A549 (cell line): ENCODE measurements at regions not wholly inside any gene's neighbourhood (a gene's known extent, or its start where the extent isn't known, plus 50 kb on each side); places are given as distances from the start of the nearest gene placed in this dataset.

Experiments used
- ATAC-seq, 2 experiments: fragments of 200-7000 bp in 1 of 2; fragments of >200 bp in 1 of 2; cut with Nextera tagmentation in 1 of 2; cut with Tn5 transposase in 1 of 2; 3 replicates each; pipeline versions ENCODE4 v1.8.0 to v1.9.1; 2018 to 2020; ENCODE audit warnings: mild to moderate bottlenecking in 1 of 2, moderate library complexity in 1 of 2
- CTCF ChIA-PET: fragments of 300-600 bp; sonication (Branson Sonifier 250); formaldehyde crosslinking; extraction: SDS; loops from one replicate; lab custom pipeline; 2021; ENCODE audit warnings: antibody characterized with exemption, inconsistent platforms; lab: Yijun Ruan, JAX
- POLR2A ChIA-PET: fragments of 350-600 bp; formaldehyde crosslinking; extraction: SDS; loops from one replicate; lab custom pipeline; 2021; ENCODE audit warnings: antibody characterized with exemption, inconsistent platforms; lab: Yijun Ruan, JAX
- DNase-seq, 2 experiments: peaks; one replicate each; pipeline versions ENCODE4 v3.0.0 to v3.0.0-alpha.2; 2011 to 2016; ENCODE audit warnings: low read depth in 1 of 2, low spot score in 1 of 2
- FAIRE-seq: peaks from 2 replicates; lab custom pipeline; 2011; peaks lifted over from hg19 to GRCh38; lab: Jason Lieb, UNC
- H3K27ac ChIP-seq, 2 experiments: fragments of >200 bp; sonication (Bioruptor Twin); formaldehyde crosslinking; 3 replicates each; pipeline ENCODE4 v1.5.1; 2016 to 2017
- H3K4me1 ChIP-seq: fragments of >200 bp; sonication (Bioruptor Twin); formaldehyde crosslinking; 3 replicates; pipeline ENCODE4 v1.6.1; 2016
- H3K4me2 ChIP-seq: fragments of >200 bp; sonication (Bioruptor Twin); formaldehyde crosslinking; 3 replicates; pipeline ENCODE4 v1.6.1; 2016
- H3K4me3 ChIP-seq: fragments of >200 bp; sonication (Bioruptor Twin); formaldehyde crosslinking; 3 replicates; pipeline ENCODE4 v1.5.1; 2016
- H3K9me3 ChIP-seq: fragments of >200 bp; sonication (Bioruptor Twin); formaldehyde crosslinking; 3 replicates; pipeline ENCODE4 v1.6.1; 2016
- ATOH8 ChIP-seq: fragments of 250-450 bp; sonication (Bioruptor Pico); IDR thresholded peaks from 2 replicates; pipeline ENCODE4 v1.5.0; 2020; ENCODE audit warnings: low read depth, mild to moderate bottlenecking, moderate library complexity
- BHLHE40 ChIP-seq: IDR thresholded peaks from 2 replicates; pipeline ENCODE4 v1.6.1; 2012; ENCODE audit warnings: low read depth, low read length, inconsistent platforms
- CBX8 ChIP-seq: fragments of 200-600 bp; sonication (generic); IDR thresholded peaks from 2 replicates; pipeline ENCODE4 v1.6.1; 2016
- CEBPB ChIP-seq, 2 experiments: fragments of >200 bp in 1 of 2; sonication (Bioruptor Twin) in 1 of 2; formaldehyde crosslinking in 1 of 2; IDR thresholded peaks; 2 replicates each; pipeline ENCODE4 v1.6.1; 2012 to 2016
- CHD2 ChIP-seq: fragments of 150-350 bp; IDR thresholded peaks from 2 replicates; pipeline ENCODE4 v1.6.1; 2014; ENCODE audit warnings: low read length; ENCODE audit not compliant: partially characterized antibody
- EHF ChIP-seq: fragments of 250-450 bp; sonication (Bioruptor Pico); IDR thresholded peaks from 2 replicates; pipeline ENCODE4 v1.5.0; 2020; ENCODE audit warnings: mild to moderate bottlenecking
- EP300 ChIP-seq, 2 experiments: fragments of >200 bp; sonication (Bioruptor Twin); formaldehyde crosslinking; IDR thresholded peaks; 2 replicates in 1 of 2; 3 replicates in 1 of 2; pipeline ENCODE4 v1.6.1; 2016 to 2017
- ESRRA ChIP-seq: fragments of 150-350 bp; IDR thresholded peaks from 2 replicates; pipeline ENCODE4 v1.6.1; 2014; ENCODE audit warnings: mild to moderate bottlenecking, low read length, borderline replicate concordance
- FOSL2 ChIP-seq, 2 experiments: fragments of 450-650 bp in 1 of 2; fragments of >200 bp in 1 of 2; sonication (Bioruptor Twin) in 1 of 2; formaldehyde crosslinking; IDR thresholded peaks; 2 replicates each; pipeline versions ENCODE4 v1.5.0 to v1.6.1; 2016 to 2020; ENCODE audit warnings: mild to moderate bottlenecking in 1 of 2, moderate library complexity in 1 of 2
- GATA3 ChIP-seq: IDR thresholded peaks from 2 replicates; pipeline ENCODE4 v1.6.1; 2012; ENCODE audit warnings: borderline replicate concordance
- HEYL ChIP-seq: fragments of 250-450 bp; sonication (Bioruptor Pico); IDR thresholded peaks from 2 replicates; pipeline ENCODE4 v1.8.0; 2021; ENCODE audit warnings: mild to moderate bottlenecking, moderate library complexity
- HOXA7 ChIP-seq: fragments of 250-450 bp; sonication (Bioruptor Pico); IDR thresholded peaks from 2 replicates; pipeline ENCODE4 v1.5.0; 2020; ENCODE audit warnings: mild to moderate bottlenecking, moderate library complexity
- HOXB13 ChIP-seq: fragments of 250-450 bp; sonication (Bioruptor Pico); IDR thresholded peaks from 2 replicates; pipeline ENCODE4 v1.5.0; 2020; ENCODE audit warnings: low read depth, mild to moderate bottlenecking, moderate library complexity
- KDM5A ChIP-seq: fragments of 200-600 bp; sonication (generic); IDR thresholded peaks from 2 replicates; pipeline ENCODE4 v1.6.1; 2016; ENCODE audit warnings: antibody characterized with exemption, mild to moderate bottlenecking
- MYC ChIP-seq: IDR thresholded peaks from 2 replicates; pipeline ENCODE4 v1.6.1; 2012; ENCODE audit warnings: mild to moderate bottlenecking, inconsistent platforms, low read length, improper control_type of control experiment, borderline replicate concordance
- NPAS2 ChIP-seq: fragments of 250-450 bp; sonication (Bioruptor Pico); IDR thresholded peaks from 2 replicates; pipeline ENCODE4 v1.8.0; 2022; ENCODE audit warnings: mild to moderate bottlenecking, moderate library complexity, borderline replicate concordance
- NR3C1 ChIP-seq: fragments of >200 bp; sonication (Bioruptor Twin); formaldehyde crosslinking; IDR thresholded peaks from 3 replicates; pipeline ENCODE4 v1.6.1; 2017
- PHF8 ChIP-seq: fragments of 200-600 bp; sonication (generic); IDR thresholded peaks from 2 replicates; pipeline ENCODE4 v1.6.1; 2016; ENCODE audit warnings: low read depth, mild to moderate bottlenecking, antibody characterized with exemption, moderate library complexity, borderline replicate concordance
- POLR2A ChIP-seq: IDR thresholded peaks from 2 replicates; pipeline ENCODE4 v1.6.1; 2012; ENCODE audit warnings: mild to moderate bottlenecking, low read length
- POLR2AphosphoS2 ChIP-seq: conservative IDR thresholded peaks from 2 replicates; pipeline ENCODE4 v1.6.1; 2012; ENCODE audit warnings: low read length, improper control_type of control experiment, inconsistent platforms
- RAD21 ChIP-seq, 2 experiments: fragments of >200 bp in 1 of 2; sonication (Bioruptor Twin) in 1 of 2; formaldehyde crosslinking in 1 of 2; IDR thresholded peaks in 1 of 2; conservative IDR thresholded peaks in 1 of 2; 2 replicates in 1 of 2; 3 replicates in 1 of 2; pipeline ENCODE4 v1.6.1; 2012 to 2018; ENCODE audit warnings: inconsistent platforms in 1 of 2
- RARB ChIP-seq: fragments of 250-450 bp; sonication (Bioruptor Pico); IDR thresholded peaks from 2 replicates; pipeline ENCODE4 v1.8.0; 2021; ENCODE audit warnings: mild to moderate bottlenecking, moderate library complexity
- RCOR1 ChIP-seq: fragments of 150-350 bp; IDR thresholded peaks from 2 replicates; pipeline ENCODE4 v1.6.1; 2014; ENCODE audit warnings: antibody characterized with exemption, low read length, low read depth
- SMC3 ChIP-seq: fragments of >200 bp; sonication (Bioruptor Twin); formaldehyde crosslinking; IDR thresholded peaks from 3 replicates; pipeline ENCODE4 v1.6.1; 2018; ENCODE audit warnings: inconsistent platforms
- SREBF2 ChIP-seq: fragments of 450-650 bp; IDR thresholded peaks from 2 replicates; pipeline ENCODE4 v1.6.1; 2014; ENCODE audit warnings: mild to moderate bottlenecking, moderate library complexity
- TFCP2L1 ChIP-seq: fragments of 250-450 bp; sonication (Bioruptor Pico); IDR thresholded peaks from 2 replicates; pipeline ENCODE4 v1.5.0; 2021; ENCODE audit warnings: mild to moderate bottlenecking
- TP53 ChIP-seq: fragments of 250-450 bp; sonication (Bioruptor Pico); IDR thresholded peaks from 2 replicates; pipeline ENCODE4 v1.5.0; 2021; ENCODE audit warnings: mild to moderate bottlenecking, moderate library complexity
- ZNF302 ChIP-seq: fragments of 250-450 bp; sonication (Bioruptor Pico); IDR thresholded peaks from 2 replicates; pipeline ENCODE4 v1.9.0; 2021; ENCODE audit warnings: inconsistent platforms, mild to moderate bottlenecking, moderate library complexity
- ZSCAN20 ChIP-seq: fragments of 250-450 bp; sonication (Bioruptor Pico); IDR thresholded peaks from 2 replicates; pipeline ENCODE4 v1.8.0; 2022; ENCODE audit warnings: mild to moderate bottlenecking, moderate library complexity
- WGBS: methylation state at CpG from one replicate; pipeline ENCODE4 v1.1.6; 2017; ENCODE audit errors: missing lambda C conversion rate; 5-methylcytosine and 5-hydroxymethylcytosine counted together

GRCh38 chr7:15963206-15963605, 276.7 kb upstream of the MEOX2 start:
- TF ChIP-seq ZSCAN20 (CRISPR knock-in tag) (no peak), POLR2A (no peak), CBX8 (no peak), CEBPB (IDR thresholded peaks at IDR 0.05) (no peak), SMC3 (no peak), SREBF2 (no peak), POLR2AphosphoS2 (no peak), TP53 (CRISPR knock-in tag) (no peak), ESRRA (no peak), PHF8 (no peak), HOXA7 (CRISPR knock-in tag) (no peak), TFCP2L1 (no peak), ATOH8 (CRISPR knock-in tag) (no peak), KDM5A (no peak), BHLHE40 (no peak), RARB (CRISPR knock-in tag) (no peak), RAD21 (conservative IDR thresholded peaks at IDR 0.05 in 1 of 2, IDR thresholded peaks at IDR 0.05 in 1 of 2) (no peak), NPAS2 (CRISPR knock-in tag) (no peak), GATA3 (no peak), RCOR1 (no peak)
- TF ChIP-seq, all 56 proteins: peak for 0
- ChIA-PET CTCF (no interaction called here), POLR2A (no interaction called here)
- Histone ChIP-seq H3K9me3 (no peaks in the 10 kb centered on the region), H3K4me3 (no peak overlapping the region), H3K4me1 (no peaks in the 10 kb centered on the region), H3K4me2 (no peak overlapping the region), H3K27ac (no peak overlapping the region)
- 3% methylated on average over 3 of the region's 3 CpGs for WGBS
- ATAC-seq (no peak), FAIRE-seq (no peak), DNase-seq (no peak)

GRCh38 chr7:15954671-15955354, 268.3 kb upstream of the MEOX2 start:
- CTCF ChIA-PET, result interaction anchor here (0.6 kb wide), 1 partner anchor 955 kb away, joined by 3 read pairs; no protein-coding TSS in a partner anchor
- ATAC-seq (no peak), DNase-seq (no peak), FAIRE-seq (no peak)
- no peaks in the 10 kb centered on the region for H3K9me3 ChIP-seq
- H3K4me2 ChIP-seq, result no peak overlapping the region
- no peak overlapping the region for H3K27ac ChIP-seq
- no peak for TF ChIP-seq CBX8
- TF ChIP-seq MYC, result no peak
- POLR2A ChIA-PET, result no interaction called here
- H3K4me3 ChIP-seq, result no peak overlapping the region
- no peaks in the 10 kb centered on the region for H3K4me1 ChIP-seq
- 9% methylated on average over 2 of the region's 2 CpGs for WGBS

- DNase-seq (no peak), ATAC-seq (no peak), FAIRE-seq (no peak)
- WGBS, result 8% methylated on average over 3 of the region's 3 CpGs
- CTCF ChIA-PET, result no interaction called here
- no peak overlapping the region for H3K4me2 ChIP-seq
- TF ChIP-seq HOXB13 (CRISPR knock-in tag), result no peak
- no peak for TF ChIP-seq EHF (CRISPR knock-in tag)
- no peak for TF ChIP-seq CHD2
- no peak for TF ChIP-seq ZNF302 (CRISPR knock-in tag)
- TF ChIP-seq HEYL (CRISPR knock-in tag), result no peak
- no peak for TF ChIP-seq CEBPB (IDR thresholded peaks at IDR 0.05)
- TF ChIP-seq ATOH8 (CRISPR knock-in tag), result no peak
- TF ChIP-seq NR3C1, result no peak
- TF ChIP-seq EP300 (IDR thresholded peaks at IDR 0.05), result no peak
- no peak for TF ChIP-seq FOSL2 (IDR thresholded peaks at IDR 0.05)
- no peak for TF ChIP-seq FOSL2 (CRISPR knock-in tag; IDR thresholded peaks at IDR 0.05)
- TF ChIP-seq TP53 (CRISPR knock-in tag), result no peak
- no peak for TF ChIP-seq TFCP2L1
- no peaks in the 10 kb centered on the region for H3K9me3 ChIP-seq
- H3K4me1 ChIP-seq, result no peaks in the 10 kb centered on the region
- POLR2A ChIA-PET, result no interaction called here
- no peak overlapping the region for H3K4me3 ChIP-seq
- H3K27ac ChIP-seq, result no peak overlapping the region
Measured at GRCh38 chr7:15950299-15950698, 263.8 kb upstream of the MEOX2 start.
